Keratinocyte (primary cell): ENCODE measurements at regions not wholly inside any gene's neighbourhood (a gene's known extent, or its start where the extent isn't known, plus 50 kb on each side); places are given as distances from the start of the nearest gene placed in this dataset.

Experiments
- DNase-seq: peaks from one replicate; pipeline ENCODE4 v3.0.0-alpha.2; 2011; ENCODE audit warnings: low read depth, missing footprints, low spot score
- FAIRE-seq: peaks from 2 replicates; lab custom pipeline; 2011; peaks lifted over from hg19 to GRCh38; lab: Jason Lieb, UNC
- H2AFZ ChIP-seq: 2 replicates; pipeline ENCODE4 v1.6.0; 2012; ENCODE audit warnings: low read length, control low read depth, inconsistent platforms; ENCODE audit not compliant: control insufficient read depth
- H3K27ac ChIP-seq: 2 replicates; pipeline ENCODE4 v1.5.1; 2011; ENCODE audit warnings: low read length; ENCODE audit not compliant: control insufficient read depth, insufficient read depth
- H3K27me3 ChIP-seq: 3 replicates; pipeline ENCODE4 v1.6.0; 2011; ENCODE audit warnings: low read length; ENCODE audit not compliant: control insufficient read depth, insufficient read depth; ENCODE audit errors: extremely low read depth
- H3K36me3 ChIP-seq, 2 experiments: 2 replicates in 1 of 2; 3 replicates in 1 of 2; pipeline ENCODE4 v1.5.1; 2011; ENCODE audit warnings: low read length in 2 of 2, mild to moderate bottlenecking in 1 of 2; ENCODE audit not compliant: control insufficient read depth in 2 of 2, insufficient read depth in 2 of 2; ENCODE audit errors: extremely low read depth in 1 of 2
- H3K4me1 ChIP-seq: 3 replicates; pipeline ENCODE4 v1.5.1; 2011; ENCODE audit warnings: low read length; ENCODE audit not compliant: control insufficient read depth, insufficient read depth; ENCODE audit errors: extremely low read depth
- H3K4me2 ChIP-seq: 3 replicates; pipeline ENCODE4 v1.6.0; 2011; ENCODE audit warnings: low read depth, low read length; ENCODE audit not compliant: control insufficient read depth, insufficient read depth; ENCODE audit errors: extremely low read depth
- H3K4me3 ChIP-seq, 3 experiments: fragments of 200-600 bp in 1 of 3; sonication (generic) in 1 of 3; 2 replicates in 2 of 3; 3 replicates in 1 of 3; pipeline ENCODE4 v1.5.1; 2011 to 2016; ENCODE audit warnings: low read length in 3 of 3, mild to moderate bottlenecking in 3 of 3, control low read depth in 2 of 3, inconsistent platforms in 1 of 3, low read depth in 1 of 3, mixed read lengths in 1 of 3, mixed run types in 1 of 3, moderate library complexity in 1 of 3; ENCODE audit not compliant: control insufficient read depth in 2 of 3, insufficient read depth in 2 of 3; ENCODE audit errors: extremely low read depth in 1 of 3
- H3K79me2 ChIP-seq: 2 replicates; pipeline ENCODE4 v1.6.0; 2012; ENCODE audit warnings: low read length; ENCODE audit not compliant: control insufficient read depth, insufficient read depth
- H3K9ac ChIP-seq: 3 replicates; pipeline ENCODE4 v1.6.0; 2011; ENCODE audit warnings: low read length; ENCODE audit not compliant: control insufficient read depth, insufficient read depth; ENCODE audit errors: extremely low read depth
- H3K9me1 ChIP-seq: 3 replicates; pipeline ENCODE4 v1.6.0; 2011; ENCODE audit warnings: low read length; ENCODE audit not compliant: control insufficient read depth, insufficient read depth; ENCODE audit errors: extremely low read depth
- H3K9me3 ChIP-seq: 2 replicates; pipeline ENCODE4 v1.5.1; 2012; ENCODE audit warnings: low read depth, low read length; ENCODE audit not compliant: control insufficient read depth
- H4K20me1 ChIP-seq: 3 replicates; pipeline ENCODE4 v1.6.0; 2011; ENCODE audit warnings: low read length; ENCODE audit not compliant: control insufficient read depth, insufficient read depth; ENCODE audit errors: extremely low read depth
- EZH2 ChIP-seq: IDR thresholded peaks from one replicate; pipeline ENCODE4 v1.6.1; 2012; ENCODE audit warnings: inconsistent platforms, mild to moderate bottlenecking, low read length, moderate library complexity
- dilution Hi-C: fragments of 300-500 bp; cut with MboI; formaldehyde crosslinking; loops from one replicate; pipeline ENCODE4 v1.7.0; 2020; ENCODE audit warnings: low sequenced_read_pairs; ENCODE audit not compliant: extremely low pct_ligation_motif_present
- TF ChIP-seq, protein P1 (sequence below), 3 experiments: IDR thresholded peaks in 1 of 3; conservative IDR thresholded peaks in 1 of 3; optimal IDR thresholded peaks in 1 of 3; 2 replicates in 2 of 3; 3 replicates in 1 of 3; pipeline versions ENCODE3 to v1.5.1; 2011; ENCODE audit warnings: low read length in 3 of 3, mild to moderate bottlenecking in 3 of 3, moderate library complexity in 2 of 3, control low read depth in 1 of 3, inconsistent platforms in 1 of 3; ENCODE audit not compliant: insufficient read depth in 2 of 3; ENCODE audit errors: extremely low read depth in 1 of 3

DNA sequence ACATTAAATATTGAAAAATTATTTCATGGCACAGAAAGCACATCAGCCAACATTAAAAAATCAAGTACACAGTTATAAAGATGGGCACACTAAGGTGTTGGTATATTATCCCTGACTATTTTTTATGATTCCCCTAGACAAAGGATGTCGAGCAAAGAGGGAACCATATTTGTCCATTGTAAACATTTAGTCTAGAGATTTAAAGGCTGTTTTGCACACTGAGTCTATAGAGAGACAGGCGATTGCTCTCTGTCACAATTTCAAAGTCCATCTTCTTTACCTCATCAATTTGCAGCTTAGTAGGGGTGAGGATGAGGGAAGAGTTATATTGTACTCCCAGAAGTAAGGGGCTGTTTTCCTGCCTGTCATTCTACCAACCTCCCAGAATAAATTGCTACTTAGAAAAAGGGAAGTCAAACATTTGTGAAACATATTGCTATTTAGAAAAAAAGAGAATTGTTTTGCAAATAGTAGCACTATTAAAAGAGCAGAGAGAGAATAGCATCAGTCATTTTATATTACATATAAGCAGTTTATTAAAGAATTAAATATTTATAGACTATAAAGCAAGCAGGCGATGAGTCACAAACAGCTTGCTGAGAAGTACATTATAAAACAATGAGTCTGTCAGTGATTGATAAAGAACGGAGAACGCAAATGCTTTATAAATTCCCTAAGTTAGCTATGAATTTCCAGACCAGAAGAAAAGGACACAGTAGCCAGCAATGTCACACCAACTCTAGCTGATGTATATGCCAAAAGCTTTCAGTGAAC is 270.6 kb upstream of the PMFBP1 start:
- Histone ChIP-seq H3K27me3 (no peaks in the 10 kb centered on the region), H3K4me3 (no peak overlapping the region), H3K79me2 (no peaks in the 10 kb centered on the region), H3K9ac (no peak overlapping the region), H3K9me3 (no peaks in the 10 kb centered on the region), H3K36me3 (no peaks in the 10 kb centered on the region), H3K9me1 (no peaks in the 10 kb centered on the region), H3K4me1 (no peaks in the 10 kb centered on the region), H3K4me2 (no peak overlapping the region), H2AFZ (no peak overlapping the region), H3K27ac (no peak overlapping the region), H4K20me1 (no peaks in the 10 kb centered on the region)
- TF ChIP-seq EZH2: no peak
- TF ChIP-seq, protein P1, sequence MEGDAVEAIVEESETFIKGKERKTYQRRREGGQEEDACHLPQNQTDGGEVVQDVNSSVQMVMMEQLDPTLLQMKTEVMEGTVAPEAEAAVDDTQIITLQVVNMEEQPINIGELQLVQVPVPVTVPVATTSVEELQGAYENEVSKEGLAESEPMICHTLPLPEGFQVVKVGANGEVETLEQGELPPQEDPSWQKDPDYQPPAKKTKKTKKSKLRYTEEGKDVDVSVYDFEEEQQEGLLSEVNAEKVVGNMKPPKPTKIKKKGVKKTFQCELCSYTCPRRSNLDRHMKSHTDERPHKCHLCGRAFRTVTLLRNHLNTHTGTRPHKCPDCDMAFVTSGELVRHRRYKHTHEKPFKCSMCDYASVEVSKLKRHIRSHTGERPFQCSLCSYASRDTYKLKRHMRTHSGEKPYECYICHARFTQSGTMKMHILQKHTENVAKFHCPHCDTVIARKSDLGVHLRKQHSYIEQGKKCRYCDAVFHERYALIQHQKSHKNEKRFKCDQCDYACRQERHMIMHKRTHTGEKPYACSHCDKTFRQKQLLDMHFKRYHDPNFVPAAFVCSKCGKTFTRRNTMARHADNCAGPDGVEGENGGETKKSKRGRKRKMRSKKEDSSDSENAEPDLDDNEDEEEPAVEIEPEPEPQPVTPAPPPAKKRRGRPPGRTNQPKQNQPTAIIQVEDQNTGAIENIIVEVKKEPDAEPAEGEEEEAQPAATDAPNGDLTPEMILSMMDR (optimal IDR thresholded peaks at IDR 0.05 in 1 of 3, IDR thresholded peaks at IDR 0.05 in 1 of 3, conservative IDR thresholded peaks at IDR 0.05 in 1 of 3; ENCODE audit: extremely low read depth in 1 of 3, insufficient read depth in 2 of 3, low read length in 3 of 3): no peak
- dilution Hi-C loops: no loop called here
- FAIRE-seq (no peak), DNase-seq (no peak)

- Histone ChIP-seq H2AFZ (no peak overlapping the region), H3K27me3 (no peaks in the 10 kb centered on the region), H3K9me3 (no peaks in the 10 kb centered on the region), H3K9me1 (no peaks in the 10 kb centered on the region), H3K79me2 (no peaks in the 10 kb centered on the region), H3K4me1 (no peaks in the 10 kb centered on the region), H3K9ac (no peak overlapping the region), H3K4me2 (no peak overlapping the region), H4K20me1 (no peaks in the 10 kb centered on the region), H3K36me3 (no peaks in the 10 kb centered on the region), H3K4me3 (no peak overlapping the region), H3K27ac (no peak overlapping the region)
- FAIRE-seq (no peak), DNase-seq (no peak)
- TF ChIP-seq EZH2: no peak
- TF ChIP-seq, protein P1 (optimal IDR thresholded peaks at IDR 0.05 in 1 of 3, IDR thresholded peaks at IDR 0.05 in 1 of 3, conservative IDR thresholded peaks at IDR 0.05 in 1 of 3; ENCODE audit: extremely low read depth in 1 of 3, insufficient read depth in 2 of 3, low read length in 3 of 3): no peak
- dilution Hi-C loops: no loop called here
These were observed 265.9 kb upstream of the PMFBP1 start for GRCh38 chr16:72437891-72438290.
